ENCODE measurements at regions not wholly inside any gene's neighbourhood (a gene's known extent, or its start where the extent isn't known, plus 50 kb on each side); places are given as distances from the start of the nearest gene placed in this dataset.

- TF ChIP-seq, protein P1, sequence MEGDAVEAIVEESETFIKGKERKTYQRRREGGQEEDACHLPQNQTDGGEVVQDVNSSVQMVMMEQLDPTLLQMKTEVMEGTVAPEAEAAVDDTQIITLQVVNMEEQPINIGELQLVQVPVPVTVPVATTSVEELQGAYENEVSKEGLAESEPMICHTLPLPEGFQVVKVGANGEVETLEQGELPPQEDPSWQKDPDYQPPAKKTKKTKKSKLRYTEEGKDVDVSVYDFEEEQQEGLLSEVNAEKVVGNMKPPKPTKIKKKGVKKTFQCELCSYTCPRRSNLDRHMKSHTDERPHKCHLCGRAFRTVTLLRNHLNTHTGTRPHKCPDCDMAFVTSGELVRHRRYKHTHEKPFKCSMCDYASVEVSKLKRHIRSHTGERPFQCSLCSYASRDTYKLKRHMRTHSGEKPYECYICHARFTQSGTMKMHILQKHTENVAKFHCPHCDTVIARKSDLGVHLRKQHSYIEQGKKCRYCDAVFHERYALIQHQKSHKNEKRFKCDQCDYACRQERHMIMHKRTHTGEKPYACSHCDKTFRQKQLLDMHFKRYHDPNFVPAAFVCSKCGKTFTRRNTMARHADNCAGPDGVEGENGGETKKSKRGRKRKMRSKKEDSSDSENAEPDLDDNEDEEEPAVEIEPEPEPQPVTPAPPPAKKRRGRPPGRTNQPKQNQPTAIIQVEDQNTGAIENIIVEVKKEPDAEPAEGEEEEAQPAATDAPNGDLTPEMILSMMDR (conservative IDR thresholded peaks at IDR 0.05; ENCODE audit: low read depth, low read length), result no peak
- TF ChIP-seq EZH2 (IDR thresholded peaks at IDR 0.05; ENCODE audit: borderline replicate concordance, low read depth, low read length, poor library complexity, severe bottlenecking), result no peak
Measured at GRCh38 chr5:74326571-74327338, 313.8 kb downstream of the ENC1 start.
